Stimulated activated CD4-positive, alpha-beta T cell treated with anti-CD3 and anti-CD28 coated beads, Interleukin-2, amount 100 ng/mL, for 24 hours (primary cell): ENCODE measurements at regions not wholly inside any gene's neighbourhood (a gene's known extent, or its start where the extent isn't known, plus 50 kb on each side); places are given as distances from the start of the nearest gene placed in this dataset.

Experiments used
- DNase-seq, 2 donors: peaks; one replicate each; pipeline ENCODE4 v3.0.0-alpha.2; 2020

DNA sequence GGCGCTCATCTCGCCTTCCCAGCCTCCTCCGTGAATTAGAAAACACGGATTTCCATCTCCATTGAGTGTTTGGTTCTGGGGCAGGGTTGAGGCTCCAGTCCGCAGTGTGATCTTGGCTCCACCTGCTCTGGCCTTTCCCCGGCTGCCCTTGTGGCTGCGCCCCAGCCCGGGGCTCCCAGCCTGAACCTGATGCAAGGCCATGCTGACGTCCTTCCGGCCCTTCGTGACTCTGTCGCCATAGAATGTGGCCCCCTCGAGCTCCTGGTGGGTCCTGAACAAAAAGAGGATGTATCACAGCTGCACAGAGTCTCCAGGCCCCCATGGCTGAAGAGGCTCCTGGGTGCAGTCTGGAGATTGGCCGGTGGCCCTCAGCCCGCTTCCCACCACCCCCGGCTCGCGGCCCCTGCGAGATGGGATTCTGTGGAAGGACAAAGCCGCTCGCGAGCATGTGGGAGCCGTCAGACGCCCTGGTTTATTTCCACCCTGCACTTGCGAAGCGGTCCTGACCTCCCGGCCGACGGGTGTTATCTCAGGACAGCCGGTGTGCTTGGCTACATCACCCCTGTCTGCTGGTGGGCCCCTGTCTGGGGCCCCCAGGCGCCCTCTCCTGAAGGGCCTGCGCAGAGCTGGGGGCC, 1214.0 kb downstream of the BRD1 start:
- no peak for DNase-seq

DNA sequence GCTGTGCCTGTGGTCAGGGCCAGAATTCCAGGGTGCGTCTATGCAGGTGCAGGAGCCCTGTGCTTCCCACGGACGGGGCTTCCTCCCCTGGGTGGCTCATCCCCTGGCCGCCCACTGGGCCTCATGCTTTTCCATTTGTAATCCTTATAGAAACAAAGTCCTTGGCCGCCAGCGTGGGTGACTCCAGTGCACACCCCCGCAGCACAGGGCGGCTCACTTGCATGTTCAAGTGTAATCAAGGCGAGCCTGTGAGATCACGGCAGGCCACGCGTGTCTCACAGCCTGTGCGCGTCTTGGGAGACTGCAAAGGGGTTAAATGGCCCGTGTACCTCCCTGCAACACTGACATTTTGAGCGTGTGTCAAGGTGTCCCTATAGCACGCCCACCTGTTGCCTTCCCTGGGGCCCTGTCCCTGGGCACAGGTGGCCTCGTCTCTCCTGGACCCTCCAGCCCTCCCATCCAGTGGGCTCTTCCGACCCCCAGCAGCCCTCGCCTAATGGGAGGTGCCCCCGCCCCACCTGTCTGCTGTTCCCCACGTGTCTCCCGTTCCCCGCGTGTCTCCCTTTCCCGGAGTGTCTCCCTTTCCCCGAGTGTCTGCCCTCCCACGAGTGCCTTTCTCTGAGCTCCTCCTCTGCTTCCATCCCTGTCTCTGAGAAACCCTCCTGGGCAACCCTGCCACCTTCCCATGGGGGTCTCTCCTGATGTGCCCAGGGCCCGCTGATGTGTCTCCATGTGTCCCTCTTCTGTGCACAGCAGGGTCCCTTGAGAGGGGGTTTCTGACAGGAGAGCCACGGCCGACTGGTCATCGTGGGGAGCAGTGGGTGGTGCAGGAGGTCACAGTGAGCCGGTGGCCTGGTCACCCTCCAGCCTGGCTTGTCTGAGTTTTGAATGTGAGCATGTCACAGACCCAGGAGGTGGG, 1215.3 kb downstream of the BRD1 start:
- DNase-seq, result no peak

DNA sequence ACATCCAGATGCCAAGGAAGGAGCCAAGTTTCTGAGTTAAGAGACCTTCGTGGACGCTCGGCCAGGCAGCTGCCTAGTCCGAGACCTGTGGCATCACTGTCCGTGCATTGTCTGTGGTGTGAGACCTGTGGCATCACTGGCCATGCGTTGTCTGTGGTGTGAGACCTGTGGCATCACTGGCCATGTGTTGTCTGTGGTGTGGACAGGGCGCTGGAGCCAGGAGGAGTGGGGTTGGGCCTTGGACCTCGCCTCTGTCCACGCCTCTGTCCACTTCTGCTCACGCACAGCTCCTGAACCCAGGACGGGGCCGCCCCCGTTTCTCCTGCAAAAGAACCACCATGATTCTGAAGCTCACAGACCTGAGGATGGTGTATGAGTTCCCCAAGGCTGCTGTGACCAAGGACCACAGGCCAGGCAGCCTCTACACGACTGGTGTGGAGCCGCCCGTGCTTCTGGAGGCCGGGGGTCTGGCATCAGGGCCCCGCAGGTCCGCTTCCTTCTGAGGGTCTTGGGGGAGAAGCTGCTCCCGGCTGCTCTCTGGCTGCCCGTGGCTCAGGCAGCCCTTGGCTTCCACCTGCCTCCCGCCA, 1218.3 kb downstream of the BRD1 start:
- no peak for DNase-seq

DNA sequence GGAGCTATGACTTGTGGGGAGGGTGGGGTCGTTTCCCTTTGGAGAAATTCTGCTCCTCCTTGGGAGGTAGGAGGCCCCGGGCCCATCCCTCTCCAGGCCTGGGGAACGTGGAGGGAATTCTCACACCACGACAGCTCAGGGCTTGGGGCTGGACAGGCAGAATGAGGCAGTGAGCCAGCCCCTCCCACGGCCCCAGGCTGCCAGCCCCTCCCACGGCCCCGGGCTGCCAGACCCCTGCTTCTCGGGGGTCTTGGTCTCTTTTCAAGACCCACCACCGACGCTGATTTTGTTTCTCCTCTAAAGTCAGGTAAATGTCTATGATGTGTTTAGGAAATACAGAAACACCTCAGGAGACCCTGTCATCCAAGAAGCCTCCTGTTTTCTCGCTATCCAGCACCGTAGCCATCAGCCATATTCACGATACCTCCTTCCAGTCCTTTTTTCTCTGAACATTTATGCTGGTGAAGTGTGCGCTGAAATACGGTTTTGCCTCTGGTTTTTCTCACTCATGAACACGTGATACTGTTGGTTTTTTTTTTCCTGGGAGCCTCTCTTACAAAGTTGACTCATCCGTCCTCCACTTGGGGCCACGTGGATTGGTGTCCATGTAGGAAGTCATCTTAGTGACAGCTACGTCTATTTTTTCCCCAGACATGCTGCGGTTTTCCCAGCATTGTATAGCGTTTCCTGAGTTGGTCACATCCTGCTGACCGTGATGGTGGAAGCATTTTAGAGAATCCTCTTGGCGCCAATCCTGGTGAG, 1219.6 kb downstream of the BRD1 start:
- DNase-seq, result no peak

DNA sequence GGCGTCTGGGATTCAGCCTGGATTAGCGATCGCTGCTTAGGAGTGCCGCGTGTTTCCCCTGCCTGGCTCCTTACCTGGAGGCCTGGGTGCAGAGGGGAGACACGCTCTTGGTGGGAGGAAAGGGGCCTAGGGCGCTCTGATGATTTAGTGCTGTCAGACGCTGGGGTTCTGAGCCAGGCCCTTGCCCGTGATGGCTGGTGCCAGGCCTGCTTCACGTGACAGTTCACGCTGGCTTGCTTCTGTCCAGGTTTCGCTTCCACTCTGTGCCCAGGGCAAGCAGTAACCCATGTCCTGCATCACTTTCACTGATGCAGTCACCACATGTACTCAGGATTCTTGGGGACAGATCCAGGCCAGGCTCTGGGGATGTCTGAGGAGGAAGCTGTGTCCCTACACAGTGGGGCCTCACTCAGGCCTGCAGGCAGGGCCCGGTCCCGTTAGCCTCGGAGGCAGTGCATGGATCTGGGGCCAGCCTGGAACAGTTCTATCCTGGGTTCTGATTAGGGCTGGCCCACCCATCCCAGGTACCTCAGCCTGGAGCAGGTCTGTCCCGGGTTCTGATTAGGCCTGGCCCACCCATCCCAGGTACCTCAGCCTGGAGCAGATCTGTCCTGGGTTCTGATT, 1220.9 kb downstream of the BRD1 start:
- no peak for DNase-seq

DNA sequence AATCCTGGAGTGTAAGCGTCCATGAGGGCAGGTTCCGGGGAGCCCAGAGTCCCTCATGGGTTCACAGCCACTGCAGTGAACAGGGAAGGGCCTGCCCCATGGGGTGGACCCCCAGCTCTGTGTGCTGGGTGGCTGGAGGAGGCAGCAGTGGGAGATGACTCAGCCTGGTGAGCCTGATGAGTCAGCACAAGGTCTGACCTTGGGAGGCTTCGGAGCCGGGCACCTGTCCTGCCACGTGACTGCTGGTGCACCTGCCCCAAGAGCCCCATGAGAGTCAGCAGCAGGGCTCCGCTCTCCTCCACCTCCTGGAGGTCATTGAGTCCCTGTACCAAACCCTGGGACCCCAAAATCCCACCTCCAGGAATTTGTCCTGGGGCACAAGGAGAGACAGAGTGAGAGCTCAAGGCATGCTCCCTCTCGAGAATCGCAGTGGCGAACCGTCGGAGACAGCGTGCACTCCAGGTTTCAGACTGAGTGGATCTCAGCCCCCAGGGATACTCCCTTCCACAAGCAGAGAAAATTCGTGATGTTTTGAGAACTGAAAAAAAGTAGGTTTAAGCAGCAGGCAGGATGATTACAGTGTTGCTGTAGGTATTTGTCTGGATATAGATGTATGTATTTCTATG, 1221.7 kb downstream of the BRD1 start:
- no peak for DNase-seq

DNA sequence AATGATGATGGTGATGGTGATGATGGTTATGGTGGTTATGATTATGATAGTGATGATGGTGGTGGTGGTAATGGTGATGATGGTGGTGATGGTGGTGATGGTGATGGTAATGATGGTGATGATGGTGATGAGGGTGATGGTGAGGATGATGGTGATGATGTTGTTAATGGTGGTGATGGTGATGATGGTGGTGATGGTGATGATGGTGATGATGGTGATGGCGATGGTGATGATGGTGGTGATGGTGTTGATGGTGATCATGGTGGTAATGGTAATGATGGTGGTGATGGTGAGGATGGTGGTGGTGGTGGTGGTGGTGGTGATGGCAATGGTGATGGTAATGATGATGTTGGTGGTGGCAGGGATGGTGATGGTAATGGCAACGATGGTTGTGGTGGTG, 1222.5 kb downstream of the BRD1 start:
- DNase-seq, result no peak

DNA sequence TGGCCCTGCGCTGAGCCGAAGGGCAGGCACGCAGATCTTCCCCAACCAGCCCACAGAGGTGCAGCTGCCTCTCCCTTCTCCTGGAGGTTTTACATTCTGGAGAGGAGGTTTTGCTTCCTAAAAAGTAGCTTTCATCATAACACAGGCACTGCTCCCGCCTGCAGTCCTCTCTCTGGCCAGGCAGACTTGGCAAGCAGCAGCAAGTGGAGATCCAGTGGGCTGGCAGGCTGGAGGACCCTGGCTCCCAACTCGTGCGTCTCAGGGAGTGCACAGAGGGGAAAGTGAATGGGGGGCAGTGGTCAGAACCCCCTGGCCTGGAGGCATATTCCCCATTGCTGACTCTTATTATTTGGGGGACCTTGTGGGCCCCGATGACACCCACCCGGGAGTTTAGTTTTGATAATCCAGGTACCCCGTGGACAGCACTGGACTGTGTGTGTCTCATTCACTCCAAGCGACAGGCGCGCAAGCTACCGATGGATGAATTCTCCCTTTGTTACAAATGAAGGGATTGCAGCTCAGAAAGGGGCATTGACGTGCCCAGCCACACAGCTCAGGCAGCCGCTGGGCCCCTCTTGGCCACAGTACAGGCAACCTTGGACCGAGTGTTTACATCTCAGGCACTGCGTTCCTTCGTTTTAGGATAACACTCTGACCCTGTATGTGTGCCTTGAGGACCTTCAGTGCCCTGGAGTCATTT, 1223.9 kb downstream of the BRD1 start:
- DNase-seq, result no peak

DNA sequence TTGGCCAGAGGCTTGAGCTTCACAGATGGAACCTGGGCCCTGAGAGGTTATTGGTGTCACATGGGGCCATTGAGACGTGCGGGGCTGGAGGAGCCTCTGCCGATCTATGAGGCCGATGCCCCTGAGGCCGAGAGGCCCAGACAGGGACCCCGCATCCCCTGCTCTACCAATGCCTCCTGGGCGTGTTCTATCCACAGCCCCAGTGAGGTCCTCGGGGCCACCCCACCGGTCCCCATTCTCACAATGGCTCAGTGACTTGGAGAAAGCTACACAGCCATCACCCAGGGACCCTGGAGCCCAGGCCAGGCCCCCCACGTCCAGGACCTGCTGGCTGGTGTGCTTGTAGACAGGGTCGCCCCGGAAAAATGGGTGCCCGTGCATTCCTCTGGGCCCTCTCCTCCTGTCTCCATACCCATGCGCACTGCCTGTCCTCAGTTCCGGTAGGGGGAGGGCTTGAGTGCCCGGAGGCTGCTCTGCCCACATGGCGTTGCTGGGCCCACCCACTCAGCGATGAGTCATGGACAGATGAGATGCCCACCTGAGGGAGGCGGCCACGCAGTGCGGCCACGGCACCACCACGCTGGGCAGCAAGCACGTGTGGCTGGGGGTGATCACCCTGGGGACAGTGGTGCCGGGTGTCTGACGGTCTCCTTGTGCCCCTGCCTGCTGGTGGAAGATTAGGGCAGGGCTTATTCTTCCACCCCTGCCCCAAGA, 1224.7 kb downstream of the BRD1 start:
- DNase-seq, result no peak

DNA sequence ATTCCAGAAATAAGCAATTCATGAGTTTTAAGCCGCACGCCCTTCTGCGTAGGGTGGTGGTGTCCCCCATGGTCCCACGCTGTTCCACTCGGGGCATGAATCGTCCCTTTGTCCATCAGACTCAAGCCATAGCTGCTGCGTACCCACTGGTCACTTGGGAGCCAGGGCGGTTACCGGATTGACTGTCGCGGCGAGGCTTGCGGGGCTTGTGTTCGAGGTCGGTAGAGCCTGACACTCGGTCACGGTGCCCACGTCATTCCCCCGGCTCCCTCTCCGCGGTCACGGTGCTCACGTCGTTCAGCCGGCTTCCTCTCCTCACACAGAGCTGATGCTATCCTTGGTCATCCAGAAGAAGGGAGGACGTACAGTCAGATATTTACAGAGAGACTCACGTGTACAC, 1227.0 kb downstream of the BRD1 start:
- no peak for DNase-seq

DNA sequence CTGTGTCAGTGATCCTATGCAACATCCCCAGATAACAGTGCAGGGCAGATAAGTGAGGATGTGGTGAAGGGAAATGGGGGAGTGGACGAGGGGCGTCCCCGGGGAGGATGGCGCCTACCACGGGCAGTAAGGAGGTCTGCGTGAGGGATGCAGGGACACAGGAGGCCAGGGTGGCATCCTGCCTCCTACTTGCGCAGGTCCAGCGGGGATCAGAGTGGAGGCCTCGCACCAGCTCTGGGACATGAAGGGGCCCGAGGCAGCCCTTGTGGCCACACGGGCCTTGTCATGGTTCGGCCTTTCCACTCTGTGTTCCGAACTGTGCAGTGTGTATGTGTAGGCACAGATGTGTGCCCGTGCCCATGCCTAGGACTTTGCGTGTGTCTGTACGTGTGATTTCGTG, 1227.5 kb downstream of the BRD1 start:
- no peak for DNase-seq

DNA sequence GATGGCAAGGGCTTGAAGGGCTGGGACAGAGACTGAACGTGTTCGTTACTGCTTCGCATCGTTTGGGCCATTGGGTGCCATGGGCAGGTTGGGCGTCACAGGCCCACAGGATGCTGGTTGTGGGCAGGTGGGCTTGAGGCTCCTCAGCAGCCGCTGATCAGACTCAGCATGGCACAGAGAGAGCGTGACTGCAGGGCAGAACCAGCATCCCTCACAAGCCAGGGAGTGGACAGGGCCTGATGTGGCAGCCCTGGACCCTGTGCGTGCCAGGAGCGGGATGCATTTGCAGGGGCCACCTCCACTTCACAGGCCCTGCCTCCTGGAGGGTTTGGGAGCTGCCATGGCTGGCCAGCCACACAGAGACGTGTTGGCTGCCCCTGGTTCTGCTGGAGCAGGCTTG, 1228.3 kb downstream of the BRD1 start:
- no peak for DNase-seq

DNA sequence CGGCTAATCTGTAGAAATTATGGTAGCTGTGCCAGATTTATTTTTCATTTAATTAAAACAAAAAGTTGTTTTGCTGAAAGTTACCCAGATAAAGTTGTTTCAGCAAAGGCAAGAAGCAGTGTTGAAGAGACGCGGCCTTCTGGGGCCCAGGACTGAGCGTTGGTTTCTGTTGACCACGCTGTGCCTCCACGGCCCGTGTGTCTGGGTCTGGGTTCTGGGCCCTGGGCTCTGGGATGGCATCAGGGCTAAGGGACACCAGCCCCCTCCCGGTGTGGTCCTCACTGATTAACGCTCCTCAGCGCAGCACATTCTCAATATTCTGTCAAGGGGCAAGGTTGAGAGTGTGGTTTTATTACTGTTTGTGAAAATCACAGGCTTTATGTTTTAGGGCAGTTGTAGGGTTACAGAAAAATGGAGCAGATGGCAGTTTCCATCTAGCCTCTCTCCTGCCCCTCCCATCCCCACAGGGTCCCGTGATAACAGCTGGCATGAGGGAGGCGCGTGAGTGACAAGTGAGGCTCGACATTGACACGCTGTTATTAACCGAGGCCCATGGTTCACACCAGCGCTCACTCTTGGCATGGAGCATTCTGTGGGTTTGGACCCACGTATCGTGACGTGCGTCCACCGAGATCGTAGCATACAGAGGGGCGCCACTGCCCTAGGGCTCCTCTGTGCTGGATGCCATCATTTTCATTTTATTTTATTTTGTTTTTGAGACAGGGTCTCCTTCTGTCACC, 1231.4 kb downstream of the BRD1 start:
- no peak for DNase-seq

DNA sequence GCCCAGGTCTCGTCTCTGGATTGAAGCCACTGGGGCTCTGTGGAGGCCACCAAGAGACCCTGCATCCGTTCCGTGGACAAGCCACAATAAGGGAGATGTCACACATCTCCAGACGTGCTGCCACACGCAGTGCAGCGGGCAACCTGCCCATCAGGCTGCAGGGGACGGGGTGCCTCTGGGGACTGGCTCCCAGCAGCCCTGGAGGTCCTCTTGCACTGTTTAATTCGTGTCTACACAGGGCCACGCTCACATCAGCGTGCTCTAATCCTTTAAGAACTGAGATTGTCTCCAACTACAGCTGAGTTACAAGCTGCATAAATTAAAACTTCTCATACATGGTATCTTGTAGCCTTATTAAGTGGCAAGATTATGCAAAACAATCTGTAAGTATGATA, 1232.2 kb downstream of the BRD1 start:
- no peak for DNase-seq

DNA sequence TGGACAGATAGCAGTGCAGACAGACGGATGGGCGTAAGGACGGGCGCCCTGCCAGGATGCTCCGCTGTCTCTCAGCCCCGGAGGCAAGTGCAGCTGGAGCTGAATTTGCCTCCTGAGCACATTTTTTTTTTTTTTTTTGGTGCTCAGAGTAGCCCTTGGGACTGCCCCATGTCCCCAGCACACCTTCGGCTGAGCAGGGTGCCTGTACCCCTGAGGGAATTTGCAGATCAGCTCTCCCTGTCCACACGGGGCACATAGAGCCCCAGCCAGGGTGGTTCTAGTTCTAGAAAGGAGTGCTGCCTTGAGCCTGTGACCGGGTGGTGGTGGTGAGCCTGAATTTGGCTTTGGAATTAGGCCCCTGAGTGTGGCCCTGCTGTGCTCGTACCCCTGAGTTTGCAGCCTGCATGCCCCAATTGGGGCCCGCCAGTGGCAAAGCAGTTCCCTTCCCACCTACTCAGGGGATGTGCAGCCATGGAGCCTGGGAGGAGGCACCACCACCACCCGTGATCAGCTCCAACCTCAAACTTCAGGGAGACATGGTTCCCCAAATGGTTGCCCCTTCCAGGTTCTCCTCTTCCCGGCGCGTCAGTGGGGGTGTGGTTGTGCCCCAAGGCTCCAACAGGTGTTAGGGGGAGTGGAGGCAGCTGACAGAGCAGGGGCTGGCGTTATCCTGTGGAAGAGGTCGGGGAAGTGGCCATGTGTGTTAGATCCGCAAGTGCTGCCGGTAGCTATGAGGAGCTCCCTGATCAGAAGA, 1232.7 kb downstream of the BRD1 start:
- DNase-seq, result no peak

DNA sequence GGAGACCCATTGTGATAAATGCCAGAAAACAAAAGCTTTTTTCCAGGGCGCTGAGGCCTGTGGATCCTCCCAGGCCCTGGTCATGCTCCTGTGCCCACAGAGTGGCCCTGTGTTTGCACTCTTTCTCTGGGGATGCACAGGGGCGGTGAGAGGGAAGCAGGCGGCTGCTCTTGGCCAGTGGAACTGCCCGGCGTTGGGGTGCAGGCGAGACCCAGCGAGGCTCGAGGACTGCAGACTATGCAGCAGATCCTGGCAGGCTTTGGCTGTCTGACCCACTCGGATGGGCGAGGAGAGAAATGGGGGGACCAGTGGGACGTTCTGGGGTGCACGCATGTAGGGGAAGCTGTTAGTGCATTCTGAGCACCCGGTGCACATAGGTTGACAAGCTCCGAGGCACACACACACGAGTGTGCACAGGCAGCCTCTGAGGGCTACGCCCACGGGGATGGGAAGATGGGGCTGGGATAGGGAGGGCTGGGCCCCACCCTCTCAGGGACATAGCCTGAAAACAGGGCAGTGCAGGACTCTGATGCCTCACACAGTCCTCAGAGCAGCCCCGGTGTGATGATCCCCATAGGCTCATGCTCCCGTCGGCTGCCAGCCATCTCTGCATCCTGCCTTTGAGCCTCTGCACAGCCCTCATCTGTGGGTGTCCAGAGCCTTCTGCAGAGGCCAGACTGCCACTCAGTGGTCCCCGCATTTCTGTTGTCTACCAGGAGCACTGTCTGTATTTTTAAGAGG, 1233.5 kb downstream of the BRD1 start:
- no peak for DNase-seq

DNA sequence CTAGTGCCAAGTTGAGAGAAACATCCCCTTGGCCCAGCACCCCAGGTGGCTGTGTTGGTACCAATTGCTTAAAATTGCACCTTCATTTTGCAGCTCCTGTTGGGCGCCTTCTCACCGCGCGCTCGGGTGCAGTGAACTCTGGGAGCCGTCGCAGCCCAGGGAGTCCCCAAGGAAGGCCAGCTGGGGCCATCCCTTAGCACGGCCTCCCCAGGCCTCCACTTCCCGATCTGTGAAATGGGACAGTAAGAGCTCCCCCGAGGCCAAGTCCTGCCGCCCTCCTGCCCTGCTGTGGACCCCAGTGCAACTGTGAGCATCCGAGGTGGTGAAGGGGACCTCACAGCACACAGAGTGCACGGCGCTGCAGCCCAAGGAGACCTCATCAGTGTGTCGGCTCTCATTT, 1234.1 kb downstream of the BRD1 start:
- no peak for DNase-seq

DNA sequence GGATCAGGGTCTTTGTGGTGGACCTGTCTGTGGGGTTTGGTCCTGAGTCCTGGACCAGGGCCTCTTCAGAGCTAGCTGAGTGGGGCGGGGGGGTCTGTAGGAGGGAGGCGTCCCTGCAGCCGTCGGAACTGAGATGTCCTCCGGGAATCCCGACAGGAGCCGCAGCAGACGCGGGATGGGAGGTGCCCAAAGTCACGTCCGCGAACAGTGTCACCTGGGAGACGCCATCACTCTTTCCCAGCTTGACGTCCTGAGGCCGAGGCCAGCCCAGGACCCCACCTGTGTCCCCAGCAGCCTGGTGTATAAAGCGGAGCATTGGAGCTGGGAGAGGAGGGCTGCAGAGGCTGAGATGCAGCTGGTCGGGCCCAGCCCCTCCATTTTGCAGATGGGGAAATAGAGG, 1234.7 kb downstream of the BRD1 start:
- no peak for DNase-seq

DNA sequence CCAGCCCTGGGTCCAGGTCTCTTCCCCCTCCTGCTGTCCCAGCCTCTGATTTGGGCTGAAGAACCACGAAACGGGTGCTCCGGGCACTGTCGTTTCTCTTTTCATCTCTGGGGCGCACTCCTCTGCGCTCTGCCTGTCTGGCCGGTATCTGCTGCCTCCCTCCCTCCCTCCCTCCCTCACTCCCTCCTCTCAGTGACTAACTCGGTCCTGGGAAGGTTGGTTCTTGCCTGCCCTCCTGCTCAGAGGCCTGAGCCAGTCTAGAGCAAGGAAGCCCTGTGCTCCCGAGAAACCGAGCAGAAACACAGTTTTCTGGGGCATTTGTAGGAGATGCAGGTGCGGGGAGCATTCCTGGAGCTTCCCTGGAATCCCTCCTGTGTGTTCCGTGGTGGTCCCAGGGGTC, 1235.2 kb downstream of the BRD1 start:
- no peak for DNase-seq
